Trophoblast cell (in vitro differentiated cells and primary cell): ENCODE measurements at regions not wholly inside any gene's neighbourhood (a gene's known extent, or its start where the extent isn't known, plus 50 kb on each side); places are given as distances from the start of the nearest gene placed in this dataset.
A peak's percentile ranks its signal among the peaks of the same experiment; 100 is the strongest.

Source experiments
- DNase-seq, 2 donors: peaks; one replicate each; pipeline ENCODE4 v3.0.0-alpha.2; 2016
- H2AFZ ChIP-seq: 2 replicates; pipeline ENCODE4 v1.6.1; 2013; ENCODE audit warnings: low read length, moderate library complexity, mild to moderate bottlenecking; ENCODE audit not compliant: insufficient read depth, poor library complexity
- H2AK5ac ChIP-seq: 2 replicates; pipeline ENCODE4 v1.6.1; 2013; ENCODE audit warnings: mild to moderate bottlenecking, low read length
- H2BK120ac ChIP-seq: 2 replicates; pipeline ENCODE4 v1.6.1; 2013; ENCODE audit warnings: low read length, mild to moderate bottlenecking, moderate library complexity; ENCODE audit not compliant: insufficient read depth, poor library complexity
- H2BK12ac ChIP-seq: 2 replicates; pipeline ENCODE4 v1.6.1; 2013; ENCODE audit warnings: mild to moderate bottlenecking, low read length, moderate library complexity
- H2BK5ac ChIP-seq: 2 replicates; pipeline ENCODE4 v1.6.1; 2013; ENCODE audit warnings: low read length, low read depth, moderate library complexity, mild to moderate bottlenecking; ENCODE audit not compliant: poor library complexity
- H3K14ac ChIP-seq: 2 replicates; pipeline ENCODE4 v1.6.1; 2013; ENCODE audit warnings: mild to moderate bottlenecking, low read length
- H3K18ac ChIP-seq: 2 replicates; pipeline ENCODE4 v1.6.1; 2013; ENCODE audit warnings: mild to moderate bottlenecking, low read length
- H3K23ac ChIP-seq: 2 replicates; pipeline ENCODE4 v1.6.1; 2013; ENCODE audit warnings: low read length
- H3K27ac ChIP-seq: 2 replicates; pipeline ENCODE4 v1.5.1; 2013; ENCODE audit warnings: low read depth, mild to moderate bottlenecking, inconsistent platforms, low read length, moderate library complexity
- H3K27me3 ChIP-seq: 2 replicates; pipeline ENCODE4 v1.6.1; 2013; ENCODE audit warnings: inconsistent platforms, mild to moderate bottlenecking, low read length, moderate library complexity; ENCODE audit not compliant: insufficient read depth
- H3K36me3 ChIP-seq, 2 experiments: 1 replicate in 1 of 2; 2 replicates in 1 of 2; pipeline ENCODE4 v1.6.1; 2013; ENCODE audit warnings: low read length in 2 of 2, mild to moderate bottlenecking in 2 of 2, moderate library complexity in 1 of 2; ENCODE audit not compliant: insufficient read depth in 2 of 2, control insufficient read depth in 1 of 2
- H3K4ac ChIP-seq: 2 replicates; pipeline ENCODE4 v1.6.1; 2013; ENCODE audit warnings: low read depth, mild to moderate bottlenecking, low read length, moderate library complexity
- H3K4me1 ChIP-seq, 2 experiments: 1 replicate in 1 of 2; 2 replicates in 1 of 2; pipeline ENCODE4 v1.6.1; 2013; ENCODE audit warnings: low read length in 2 of 2, mild to moderate bottlenecking in 2 of 2, moderate library complexity in 1 of 2; ENCODE audit not compliant: insufficient read depth in 2 of 2, control insufficient read depth in 1 of 2
- H3K4me2 ChIP-seq: 2 replicates; pipeline ENCODE4 v1.6.1; 2013; ENCODE audit warnings: inconsistent platforms, mild to moderate bottlenecking, low read length, moderate library complexity
- H3K4me3 ChIP-seq: 2 replicates; pipeline ENCODE4 v1.5.1; 2013; ENCODE audit warnings: mild to moderate bottlenecking, low read depth, low read length, inconsistent platforms
- H3K79me1 ChIP-seq: one replicate; pipeline ENCODE4 v1.6.1; 2013; ENCODE audit warnings: low read length
- H3K79me2 ChIP-seq: 2 replicates; pipeline ENCODE4 v1.6.1; 2013; ENCODE audit warnings: low read length, mild to moderate bottlenecking; ENCODE audit not compliant: control insufficient read depth, insufficient read depth, poor library complexity
- H3K9ac ChIP-seq: 2 replicates; pipeline ENCODE4 v1.6.1; 2013; ENCODE audit warnings: mild to moderate bottlenecking, low read length
- H3K9me3 ChIP-seq: 2 replicates; pipeline ENCODE4 v1.6.1; 2013; ENCODE audit warnings: low read depth, mild to moderate bottlenecking, control low read depth, inconsistent platforms, low read length; ENCODE audit not compliant: insufficient read depth
- H4K12ac ChIP-seq: 2 replicates; pipeline ENCODE4 v1.6.1; 2013; ENCODE audit warnings: low read depth, mild to moderate bottlenecking, low read length, moderate library complexity
- H4K8ac ChIP-seq: 2 replicates; pipeline ENCODE4 v1.6.1; 2013; ENCODE audit warnings: low read depth, mild to moderate bottlenecking, low read length, moderate library complexity
- H4K91ac ChIP-seq: one replicate; pipeline ENCODE4 v1.6.1; 2013; ENCODE audit warnings: low read depth, mild to moderate bottlenecking, low read length, moderate library complexity
- WGBS: extraction: QIAGEN DNeasy Blood & Tissue Kit; methylation state at CpG from one replicate; pipeline ENCODE4 v1.1.7; 2013; ENCODE audit warnings: missing lambda C conversion rate; ENCODE audit not compliant: insufficient read length, insufficient coverage; ENCODE audit errors: extremely low coverage; 5-methylcytosine and 5-hydroxymethylcytosine counted together

- Histone ChIP-seq H4K12ac (no peak overlapping the region), H3K9me3 (peaks cover 7% of the 10 kb centered on the region), H3K14ac (no peak overlapping the region), H3K9ac (no peak overlapping the region), H3K4ac (no peak overlapping the region), H3K36me3 (no peaks in the 10 kb centered on the region), H3K79me1 (no peaks in the 10 kb centered on the region), H3K27ac (no peak overlapping the region), H3K4me3 (no peak overlapping the region), H4K91ac (no peak overlapping the region), H3K18ac (no peak overlapping the region), H2BK120ac (no peak overlapping the region), H2AFZ (no peak overlapping the region), H2BK5ac (no peak overlapping the region), H3K79me2 (no peaks in the 10 kb centered on the region), H3K23ac (no peak overlapping the region), H3K4me1 (no peaks in the 10 kb centered on the region), H4K8ac (no peak overlapping the region), H2BK12ac (no peak overlapping the region), H3K27me3 (no peaks in the 10 kb centered on the region), H3K4me2 (no peak overlapping the region), H2AK5ac (no peak overlapping the region)
- DNase-seq = no peak
- no CpG with 5 or more reads among the region's 53 CpGs for WGBS
These were observed 560.8 kb downstream of the BRD1 start for GRCh38 chr22:49266561-49267519.

- H3K4me1 ChIP-seq = no peaks in the 10 kb centered on the region
- H3K9ac ChIP-seq = no peak overlapping the region
- no peak overlapping the region for H3K4me3 ChIP-seq
- H3K18ac ChIP-seq = no peak overlapping the region
- WGBS = no CpG with 5 or more reads among the region's 11 CpGs
- peak overlapping the region; percentile 7 for H3K23ac ChIP-seq
- H4K12ac ChIP-seq = no peak overlapping the region
- no peaks in the 10 kb centered on the region for H3K27me3 ChIP-seq
- no peaks in the 10 kb centered on the region for H3K79me2 ChIP-seq
- no peak overlapping the region for H2BK120ac ChIP-seq
- no peaks in the 10 kb centered on the region for H3K79me1 ChIP-seq
- H2BK12ac ChIP-seq = no peak overlapping the region
- no peak overlapping the region for H4K8ac ChIP-seq
- no peak overlapping the region for H2BK5ac ChIP-seq
- peaks cover 11% of the 10 kb centered on the region for H3K9me3 ChIP-seq
- no peak overlapping the region for H4K91ac ChIP-seq
- no peaks in the 10 kb centered on the region for H3K36me3 ChIP-seq
- H3K27ac ChIP-seq = no peak overlapping the region
- no peak overlapping the region for H3K4ac ChIP-seq
- no peak overlapping the region for H2AFZ ChIP-seq
- H3K4me2 ChIP-seq = no peak overlapping the region
- no peak overlapping the region for H2AK5ac ChIP-seq
- no peak overlapping the region for H3K14ac ChIP-seq
- DNase-seq = no peak
These were observed 563.0 kb downstream of the BRD1 start for GRCh38 chr22:49264696-49265095.

- H2BK12ac ChIP-seq = no peak overlapping the region
- H3K18ac ChIP-seq = no peak overlapping the region
- no peak overlapping the region for H2AFZ ChIP-seq
- H3K4ac ChIP-seq = no peak overlapping the region
- no peaks in the 10 kb centered on the region for H3K36me3 ChIP-seq
- no peak overlapping the region for H4K8ac ChIP-seq
- no peak overlapping the region for H4K91ac ChIP-seq
- no peak overlapping the region for H2BK5ac ChIP-seq
- no peak overlapping the region for H3K9ac ChIP-seq
- no peaks in the 10 kb centered on the region for H3K4me1 ChIP-seq
- H3K23ac ChIP-seq = no peak overlapping the region
- H3K79me1 ChIP-seq = no peaks in the 10 kb centered on the region
- H3K27ac ChIP-seq = no peak overlapping the region
- H3K79me2 ChIP-seq = no peaks in the 10 kb centered on the region
- no peak overlapping the region for H3K4me3 ChIP-seq
- no peak overlapping the region for H3K14ac ChIP-seq
- WGBS = no CpG with 5 or more reads among the region's 15 CpGs
- H3K27me3 ChIP-seq = no peaks in the 10 kb centered on the region
- no peak overlapping the region for H2AK5ac ChIP-seq
- H3K4me2 ChIP-seq = no peak overlapping the region
- no peak overlapping the region for H2BK120ac ChIP-seq
- peaks cover 11% of the 10 kb centered on the region for H3K9me3 ChIP-seq
- DNase-seq = no peak
- no peak overlapping the region for H4K12ac ChIP-seq
These were observed 564.6 kb downstream of the BRD1 start for GRCh38 chr22:49263101-49263500.

DNA sequence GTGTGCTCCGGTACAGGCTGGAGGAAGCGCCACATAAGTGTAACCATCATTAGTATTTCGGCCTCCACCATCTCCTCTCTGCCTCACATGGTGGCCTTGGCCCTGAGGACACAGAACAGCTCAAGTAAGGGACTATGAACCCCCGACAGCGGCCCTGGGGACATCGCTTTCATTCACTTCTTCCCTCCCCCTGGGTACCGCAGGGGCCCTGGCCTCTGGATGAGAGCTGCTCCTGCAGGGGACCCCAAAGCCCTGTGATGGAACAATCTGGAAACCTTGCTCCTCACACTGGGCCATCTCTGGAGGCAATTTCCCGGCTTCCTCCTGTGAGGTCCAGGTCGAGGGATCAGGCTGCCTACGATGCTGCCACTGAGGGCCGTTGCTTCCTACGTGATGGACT lies 565.5 kb downstream of the BRD1 start:
- no peak overlapping the region for H3K9ac ChIP-seq
- H3K27me3 ChIP-seq = no peaks in the 10 kb centered on the region
- no peak overlapping the region for H2BK12ac ChIP-seq
- H3K9me3 ChIP-seq = peaks cover 11% of the 10 kb centered on the region
- H3K14ac ChIP-seq = no peak overlapping the region
- H3K18ac ChIP-seq = no peak overlapping the region
- H3K79me2 ChIP-seq = no peaks in the 10 kb centered on the region
- no peak overlapping the region for H3K4ac ChIP-seq
- H2BK5ac ChIP-seq = no peak overlapping the region
- DNase-seq = no peak
- H2AFZ ChIP-seq = no peak overlapping the region
- no peak overlapping the region for H4K12ac ChIP-seq
- H3K27ac ChIP-seq = no peak overlapping the region
- H3K4me3 ChIP-seq = no peak overlapping the region
- no peak overlapping the region for H3K23ac ChIP-seq
- no peak overlapping the region for H3K4me2 ChIP-seq
- WGBS = no CpG with 5 or more reads among the region's 12 CpGs
- no peaks in the 10 kb centered on the region for H3K79me1 ChIP-seq
- H2AK5ac ChIP-seq = no peak overlapping the region
- no peaks in the 10 kb centered on the region for H3K4me1 ChIP-seq
- no peak overlapping the region for H4K8ac ChIP-seq
- H2BK120ac ChIP-seq = no peak overlapping the region
- H3K36me3 ChIP-seq = no peaks in the 10 kb centered on the region
- H4K91ac ChIP-seq = no peak overlapping the region
